ENCODE measurements at regions not wholly inside any gene's neighbourhood (a gene's known extent, or its start where the extent isn't known, plus 50 kb on each side); places are given as distances from the start of the nearest gene placed in this dataset.

- TF ChIP-seq CTCF (IDR thresholded peaks at IDR 0.05 in 4 of 5, conservative IDR thresholded peaks at IDR 0.05 in 1 of 5) (no peak), POLR2A (IDR thresholded peaks at IDR 0.05) (no peak)
These were observed 154.6 kb upstream of the GRIN2B start for GRCh38 chr12:14135996-14136395.
